HG02763 (cell line): ENCODE measurements at regions not wholly inside any gene's neighbourhood (a gene's known extent, or its start where the extent isn't known, plus 50 kb on each side); places are given as distances from the start of the nearest gene placed in this dataset.

ENCODE experiments used
- ATAC-seq: cut with Tn5 transposase; IDR thresholded peaks from one replicate; pipeline ENCODE4 v1.9.1; 2021; ENCODE audit warnings: mild to moderate bottlenecking, moderate library complexity; ENCODE audit not compliant: unreplicated experiment

DNA sequence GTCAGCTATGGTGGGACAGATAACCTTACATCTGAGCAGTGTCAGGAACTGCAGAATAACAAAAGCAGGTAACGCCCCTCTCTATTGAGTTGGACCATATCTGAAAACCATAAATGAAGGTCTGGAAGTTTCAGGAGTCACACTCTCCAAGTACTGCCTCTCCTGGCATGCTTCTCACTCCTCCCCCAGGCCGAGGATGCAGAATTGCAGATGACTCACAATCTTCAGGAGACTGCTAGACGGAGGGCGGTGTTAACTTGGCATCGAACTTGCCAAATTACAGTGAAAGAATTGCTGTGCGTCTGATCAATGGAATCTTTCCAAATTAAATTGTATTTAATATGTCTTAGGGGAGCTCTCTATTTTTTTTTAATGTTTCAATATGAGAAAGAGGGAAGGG lies 67.1 kb upstream of the TRIM2 start:
- no peak for ATAC-seq

DNA sequence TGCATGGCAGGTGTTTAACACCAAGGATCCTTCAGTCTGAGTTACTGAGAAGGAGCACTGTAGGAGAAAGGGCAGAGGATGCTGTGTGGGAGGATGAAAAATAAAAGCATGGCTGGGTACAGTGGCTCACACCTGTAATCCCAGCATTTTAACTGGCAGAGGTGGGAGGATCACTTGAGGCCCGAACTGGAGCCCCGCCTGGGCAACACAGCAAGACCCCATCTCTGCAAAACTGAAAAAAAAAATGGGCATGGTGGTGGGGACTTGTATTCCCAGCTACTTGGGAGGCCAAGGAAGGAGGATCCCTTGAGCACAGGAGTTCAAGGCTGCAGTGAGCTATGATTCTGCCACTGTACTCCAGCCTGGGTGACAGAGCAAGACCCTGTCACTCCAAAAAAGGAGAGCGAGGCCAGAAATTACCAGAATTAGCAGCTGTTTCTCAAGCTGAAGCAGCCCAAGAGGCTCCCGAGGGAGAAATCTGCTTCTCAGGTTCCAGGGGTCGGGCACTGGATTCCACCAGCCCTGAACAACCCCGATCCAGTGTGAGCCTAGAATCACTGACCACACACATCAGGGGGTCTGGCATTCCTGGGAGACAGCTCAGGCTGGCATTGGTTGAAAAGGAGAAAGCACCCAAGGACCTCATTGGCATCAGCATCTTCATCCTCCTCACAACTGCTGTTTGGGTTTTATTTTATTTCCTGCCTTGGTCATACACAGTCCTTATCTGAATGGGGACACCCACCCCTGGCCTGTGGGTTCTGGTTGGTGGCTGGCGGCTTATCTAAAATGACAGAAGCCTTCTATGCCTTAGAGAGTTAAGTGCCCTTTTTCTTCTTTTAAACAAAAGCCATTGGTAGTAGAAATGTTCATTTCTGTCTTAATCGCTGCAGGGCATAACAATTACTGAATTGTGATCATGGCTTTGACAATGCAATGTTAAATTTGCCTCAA lies 66.3 kb upstream of the TRIM2 start:
- ATAC-seq = no peak

- no peak for ATAC-seq
Observed at GRCh38 chr4:153138736-153139135, 65.5 kb upstream of the TRIM2 start.

DNA sequence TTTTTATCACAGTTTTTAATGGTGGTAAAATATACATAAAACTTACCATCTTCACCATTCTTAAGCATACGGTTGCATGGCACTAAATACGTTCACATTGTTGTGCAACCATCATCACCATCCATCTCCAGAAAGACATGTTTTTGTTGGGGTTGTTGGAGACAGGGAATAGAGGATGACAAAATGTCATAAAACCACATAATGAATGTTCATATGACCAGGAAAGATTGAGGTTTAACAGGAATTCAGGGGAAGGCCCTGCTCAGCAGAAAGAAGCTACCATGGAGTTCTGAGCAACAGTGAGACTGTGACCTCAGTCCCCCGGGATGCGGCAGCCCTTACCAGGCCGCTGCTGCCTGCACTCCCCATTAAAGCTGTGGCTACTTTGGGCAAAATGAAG lies 63.9 kb upstream of the TRIM2 start:
- no peak for ATAC-seq

- no peak for ATAC-seq
Observed at GRCh38 chr4:153141238-153141637, 63.0 kb upstream of the TRIM2 start.

GRCh38 chr4:153142700-153143438 lies 61.4 kb upstream of the TRIM2 start:
- ATAC-seq = no peak

- ATAC-seq = no peak
Observed at GRCh38 chr4:153143527-153144348, 60.5 kb upstream of the TRIM2 start.

GRCh38 chr4:153146031-153146430 lies 58.2 kb upstream of the TRIM2 start:
- ATAC-seq = no peak

DNA sequence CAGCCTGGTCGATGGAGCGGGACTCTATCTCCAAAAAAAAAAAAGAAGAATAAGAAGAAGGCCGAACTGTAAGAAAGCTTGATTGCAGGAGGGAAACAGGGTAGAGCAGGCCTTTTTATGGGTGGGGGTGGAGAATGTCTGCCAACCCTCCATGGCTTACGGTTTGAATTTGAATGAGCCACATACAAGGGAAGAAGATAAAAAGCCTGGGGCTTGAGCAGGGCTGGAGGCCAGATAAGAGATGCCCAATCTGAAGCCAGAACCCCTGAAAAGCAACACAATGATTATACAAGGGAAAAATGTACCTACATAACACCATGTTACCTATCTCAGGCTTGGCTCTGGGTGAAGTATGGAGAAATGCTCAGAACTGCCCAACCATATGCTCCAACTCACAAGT lies 57.3 kb upstream of the TRIM2 start:
- no peak for ATAC-seq

DNA sequence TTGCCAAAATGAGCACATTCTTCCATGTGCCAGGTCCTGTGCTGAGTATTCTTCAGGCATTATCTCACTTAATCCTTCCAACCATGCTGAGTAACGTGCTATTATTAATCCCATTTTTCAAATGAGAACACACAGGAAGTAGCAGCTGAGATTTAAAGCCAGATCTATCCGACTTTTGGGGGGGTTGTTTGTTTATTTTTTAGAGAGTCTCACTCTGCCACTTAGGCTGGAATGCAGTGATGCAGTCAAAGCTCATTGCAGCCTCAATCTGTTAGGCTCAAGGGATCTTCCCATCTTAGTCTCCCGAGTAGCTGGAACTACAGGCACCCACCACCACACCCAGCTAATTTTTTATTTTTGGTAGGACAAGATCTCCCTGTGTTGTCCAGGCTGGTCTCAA lies 55.5 kb upstream of the TRIM2 start:
- ATAC-seq = no peak

DNA sequence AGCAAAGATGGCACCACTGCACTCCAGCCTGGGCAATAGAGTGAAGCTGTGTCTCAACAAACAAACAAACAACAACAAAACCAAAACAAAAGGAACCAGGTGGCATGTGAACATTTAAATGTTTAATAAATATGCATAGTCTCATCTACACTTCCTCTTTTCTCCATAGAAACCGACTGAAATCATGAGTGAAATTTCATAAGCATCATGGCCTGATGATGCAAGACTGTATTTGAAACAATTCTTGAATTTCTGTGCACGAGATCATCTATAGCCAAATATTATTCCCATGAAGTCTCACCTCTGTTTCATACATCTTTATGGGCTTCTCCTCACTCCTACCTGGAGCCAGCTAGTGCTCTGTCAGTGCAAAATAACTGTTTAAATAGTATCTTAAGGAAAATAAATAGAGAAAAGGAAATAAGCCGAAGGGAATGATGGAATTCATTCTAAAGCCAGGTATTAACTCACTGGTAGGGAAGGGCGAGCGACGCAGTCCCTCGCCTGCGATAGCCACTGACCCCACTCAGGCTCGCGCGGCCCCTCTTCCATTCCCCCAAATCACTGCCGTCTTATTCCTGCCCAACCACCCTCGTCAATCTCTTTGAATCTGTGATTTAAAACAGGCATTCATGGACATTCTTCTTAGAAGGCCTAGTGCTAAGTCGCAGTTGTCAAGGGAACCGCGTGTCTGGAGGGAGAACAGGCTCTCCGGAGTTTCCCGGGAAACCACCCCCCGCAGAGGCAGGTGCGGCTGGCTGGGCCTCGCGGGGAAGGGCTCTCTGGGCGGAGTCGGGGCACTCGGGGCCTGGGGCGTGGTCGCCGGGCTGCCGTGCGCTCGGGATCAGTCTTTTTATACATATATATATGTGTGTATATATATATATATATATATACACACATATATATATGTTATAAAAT lies 52.4 kb upstream of the TRIM2 start:
- no peak for ATAC-seq

DNA sequence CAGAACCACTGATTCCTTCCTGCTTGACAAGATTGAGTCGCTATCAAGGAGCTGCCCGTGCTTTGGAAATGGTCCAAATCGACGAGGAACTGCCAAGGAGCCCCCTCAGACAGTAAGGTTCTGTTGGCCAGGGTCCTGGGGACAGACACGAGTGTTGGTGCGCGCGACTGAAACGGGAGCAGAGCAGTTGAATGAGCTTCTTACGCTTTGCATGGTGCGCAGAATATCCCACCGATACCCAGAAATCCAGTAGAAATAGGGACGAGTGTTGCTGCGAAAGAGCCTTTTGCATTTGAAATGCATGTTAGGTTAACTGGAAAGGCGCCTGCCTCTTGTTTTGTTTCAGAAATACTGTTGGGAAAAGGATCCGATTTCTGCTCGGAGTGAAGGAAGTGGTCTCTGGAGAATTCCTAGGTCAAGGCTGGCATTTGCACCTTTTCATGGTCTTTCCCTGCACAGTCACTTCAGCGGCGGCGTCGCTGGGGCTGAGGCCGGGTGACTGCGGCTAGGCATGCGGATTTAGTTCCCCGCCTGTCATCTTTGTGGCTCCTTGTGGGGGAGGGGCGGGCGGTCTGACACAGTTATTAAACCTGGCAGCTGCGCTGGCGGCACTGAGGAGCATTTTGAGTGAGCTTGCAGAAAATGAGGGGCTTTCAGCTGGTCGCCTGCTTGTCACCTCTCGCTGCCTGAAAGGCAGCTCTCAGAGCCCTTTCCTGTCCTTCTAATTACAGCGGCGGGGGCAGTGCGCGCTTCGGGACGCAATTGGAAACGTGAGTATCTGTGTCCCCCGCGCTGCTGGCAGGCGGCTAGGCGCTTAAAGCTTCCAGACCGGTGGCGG lies 51.5 kb upstream of the TRIM2 start:
- ATAC-seq = peak; percentile 14

DNA sequence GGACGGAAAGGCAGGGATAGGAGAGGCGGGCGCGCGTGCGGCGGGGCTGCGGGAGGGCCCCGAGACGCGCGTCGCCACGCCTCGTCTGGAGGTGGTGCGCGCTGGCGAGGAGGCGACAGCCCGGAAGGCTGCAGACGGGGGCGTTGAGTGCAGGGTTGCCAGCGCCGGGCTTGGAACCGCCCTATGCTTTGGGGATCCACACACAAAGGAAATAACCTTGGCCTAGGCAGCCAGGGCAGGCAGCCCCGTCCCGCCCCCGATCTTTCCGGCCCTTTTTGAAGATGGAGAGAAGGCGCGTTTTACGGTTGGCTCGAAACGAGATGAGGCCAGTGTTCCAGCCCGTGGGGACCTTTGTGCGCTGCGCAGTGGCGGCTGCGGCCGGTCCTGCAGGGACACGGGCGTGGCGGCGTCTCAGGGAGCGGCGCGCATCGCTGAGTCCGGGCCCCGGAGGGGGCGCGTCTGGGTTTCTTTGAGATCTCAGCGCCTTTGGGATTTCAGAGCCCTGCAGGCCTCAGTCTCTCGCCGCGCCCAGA lies 50.8 kb upstream of the TRIM2 start:
- ATAC-seq = peak; percentile 53

- no peak for ATAC-seq
Observed at GRCh38 chr4:153154007-153154975, 50.0 kb upstream of the TRIM2 start.
